ENCODE measurements at regions not wholly inside any gene's neighbourhood (a gene's known extent, or its start where the extent isn't known, plus 50 kb on each side); places are given as distances from the start of the nearest gene placed in this dataset.

DNA sequence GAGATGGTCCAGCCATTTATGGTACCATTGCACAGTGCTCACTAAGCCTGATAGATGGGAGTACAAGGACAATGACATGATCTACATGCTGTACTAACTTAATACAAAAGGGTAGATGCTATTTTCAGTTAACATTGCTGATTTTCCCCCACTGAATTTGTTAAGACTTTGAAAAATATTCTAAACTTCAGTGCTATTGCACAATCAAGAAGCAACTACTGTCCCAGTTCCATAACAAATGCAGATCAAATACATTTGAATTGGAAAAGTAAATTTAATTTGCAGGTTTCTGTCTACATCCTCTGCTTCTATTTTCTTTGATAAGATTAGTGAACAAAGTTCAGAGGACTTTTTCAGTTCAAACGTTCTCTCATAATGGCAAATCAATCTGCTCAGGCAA, 366.8 kb upstream of the FGF13 start:
- H3K27ac ChIP-seq (ENCODE audit: low read length), result no peak overlapping the region
- no peak overlapping the region for H3K9ac ChIP-seq (ENCODE audit: low read length)

DNA sequence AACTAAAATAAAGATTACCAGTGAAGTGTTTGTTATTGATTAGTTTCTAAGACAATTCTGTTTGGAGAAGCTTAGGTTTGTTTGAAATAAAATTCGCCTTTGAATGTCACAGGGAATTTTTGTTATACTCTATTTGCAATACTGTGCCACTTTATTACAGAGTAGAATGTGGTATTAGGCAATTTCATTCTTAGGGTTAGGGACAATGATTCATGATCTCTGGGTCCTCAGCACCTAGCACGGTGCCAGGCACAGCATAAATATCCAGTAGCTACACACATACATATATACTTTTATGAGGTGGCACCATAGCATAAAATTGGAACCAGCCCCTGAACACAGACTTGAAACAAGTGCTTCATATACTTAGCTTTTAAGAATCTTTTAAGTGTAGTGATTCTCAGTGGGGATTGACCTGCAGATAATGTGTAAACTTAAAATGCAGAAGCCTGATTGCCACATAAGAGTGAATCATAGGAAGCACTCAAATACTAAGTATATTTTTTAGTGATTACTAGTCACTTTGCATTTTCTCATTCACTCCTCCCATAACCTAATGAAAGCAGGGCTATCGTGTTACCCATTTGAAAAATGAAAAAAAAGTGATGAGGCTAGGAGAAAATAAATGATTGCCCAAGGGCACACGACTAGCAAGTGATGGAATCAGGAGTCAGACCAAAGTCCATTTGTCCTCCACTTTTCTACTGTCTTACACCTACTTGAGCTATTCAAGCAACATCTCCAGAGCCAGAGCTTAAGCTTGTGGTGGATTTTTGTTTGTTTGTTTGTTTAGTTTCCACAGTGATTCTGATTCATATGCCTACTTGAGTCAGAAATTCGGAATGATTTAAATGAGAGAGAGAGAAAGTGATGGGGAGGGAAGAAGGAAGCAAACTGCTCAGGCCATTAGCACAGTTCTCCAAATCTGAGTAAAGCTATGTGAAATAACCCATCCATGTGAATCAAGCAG, 366.0 kb upstream of the FGF13 start:
- no peaks in the 10 kb centered on the region for H3K4me1 ChIP-seq (ENCODE audit: control insufficient read depth, low read depth, low read length)
- no peaks in the 10 kb centered on the region for H3K27me3 ChIP-seq (ENCODE audit: control insufficient read depth, insufficient read depth, low read length)
- H3K9me3 ChIP-seq (ENCODE audit: control insufficient read depth, low read depth, low read length), result no peaks in the 10 kb centered on the region
- H3K9ac ChIP-seq (ENCODE audit: low read length), result no peak overlapping the region
- H3K27ac ChIP-seq (ENCODE audit: low read length), result no peak overlapping the region
- no peaks in the 10 kb centered on the region for H3K36me3 ChIP-seq (ENCODE audit: control insufficient read depth, low read depth, low read length)
- H3K4me3 ChIP-seq (ENCODE audit: low read length), result no peak overlapping the region

More for the DNA sequence above, 366.8 kb upstream of the FGF13 start:
- no peak overlapping the region for H3K4me3 ChIP-seq (ENCODE audit: low read length)
- H3K4me1 ChIP-seq (ENCODE audit: control insufficient read depth, low read depth, low read length), result no peaks in the 10 kb centered on the region
- H3K27me3 ChIP-seq (ENCODE audit: control insufficient read depth, insufficient read depth, low read length), result no peaks in the 10 kb centered on the region
- no peaks in the 10 kb centered on the region for H3K36me3 ChIP-seq (ENCODE audit: control insufficient read depth, low read depth, low read length)
- H3K9me3 ChIP-seq (ENCODE audit: control insufficient read depth, low read depth, low read length), result no peaks in the 10 kb centered on the region

GRCh38 chrX:139063364-139063763, 351.8 kb upstream of the FGF13 start:
- peaks cover 33% of the 10 kb centered on the region for H3K9me3 ChIP-seq (ENCODE audit: control insufficient read depth, low read depth, low read length)
- no peak overlapping the region for H3K9ac ChIP-seq (ENCODE audit: low read length)
- H3K4me1 ChIP-seq (ENCODE audit: control insufficient read depth, low read depth, low read length), result no peaks in the 10 kb centered on the region
- no peaks in the 10 kb centered on the region for H3K27me3 ChIP-seq (ENCODE audit: control insufficient read depth, insufficient read depth, low read length)
- H3K4me3 ChIP-seq (ENCODE audit: low read length), result no peak overlapping the region
- H3K36me3 ChIP-seq (ENCODE audit: control insufficient read depth, low read depth, low read length), result no peaks in the 10 kb centered on the region
- H3K27ac ChIP-seq (ENCODE audit: low read length), result no peak overlapping the region

DNA sequence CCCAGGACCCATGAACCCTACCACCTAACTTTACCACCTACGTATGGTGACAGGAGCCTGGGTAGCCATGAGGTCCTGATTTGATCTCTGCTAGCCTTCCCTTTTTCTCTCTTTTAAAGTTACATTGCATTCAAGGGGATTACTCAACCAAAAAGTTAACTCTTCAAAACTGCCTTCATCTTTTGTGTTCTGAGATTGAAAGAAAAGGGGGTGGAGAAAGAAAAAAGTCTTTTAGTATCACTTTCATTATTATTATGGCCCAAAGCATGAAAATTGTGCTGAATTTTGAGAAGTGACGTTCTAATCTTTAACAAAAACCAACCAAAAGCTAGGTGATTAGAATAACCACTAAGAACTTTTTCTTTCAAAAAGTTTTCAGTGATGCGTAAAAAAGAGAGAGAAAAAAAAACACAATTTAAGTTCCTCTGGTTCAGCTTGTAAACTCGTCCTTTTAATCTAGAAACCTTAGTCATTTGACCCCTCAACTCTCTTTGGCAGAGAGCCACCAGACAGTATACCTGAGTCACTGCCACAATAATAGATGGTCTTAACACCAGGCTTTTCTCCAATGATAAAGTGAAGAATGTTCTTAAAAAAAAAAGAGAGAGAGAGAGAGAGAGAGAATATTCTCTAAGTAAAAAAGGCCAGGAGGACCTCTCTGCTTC, 347.4 kb upstream of the FGF13 start:
- no peaks in the 10 kb centered on the region for H3K4me1 ChIP-seq (ENCODE audit: control insufficient read depth, low read depth, low read length)
- peaks cover 53% of the 10 kb centered on the region for H3K9me3 ChIP-seq (ENCODE audit: control insufficient read depth, low read depth, low read length)
- H3K4me3 ChIP-seq (ENCODE audit: low read length), result no peak overlapping the region
- no peaks in the 10 kb centered on the region for H3K27me3 ChIP-seq (ENCODE audit: control insufficient read depth, insufficient read depth, low read length)
- H3K27ac ChIP-seq (ENCODE audit: low read length), result no peak overlapping the region
- H3K36me3 ChIP-seq (ENCODE audit: control insufficient read depth, low read depth, low read length), result no peaks in the 10 kb centered on the region
- no peak overlapping the region for H3K9ac ChIP-seq (ENCODE audit: low read length)

DNA sequence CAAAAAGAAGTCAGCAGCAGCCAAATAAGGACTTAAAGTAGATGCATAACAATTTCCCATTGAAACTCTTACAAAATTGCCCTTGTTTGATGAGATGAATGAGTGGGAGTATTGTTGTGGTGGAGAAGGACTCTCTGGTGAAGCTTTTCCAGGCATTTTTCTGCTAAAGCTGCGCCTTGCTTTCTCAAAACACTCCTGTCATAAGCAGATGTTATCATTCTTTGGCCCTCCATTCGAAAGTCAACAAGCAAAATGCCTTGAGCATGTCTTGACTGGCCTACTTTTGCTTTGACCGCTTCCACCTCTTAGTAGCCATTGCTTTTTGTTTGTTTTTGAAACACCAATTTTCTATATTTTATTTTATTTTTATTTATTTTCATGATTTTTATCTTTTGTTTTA, 340.9 kb upstream of the FGF13 start:
- peaks cover 18% of the 10 kb centered on the region for H3K9me3 ChIP-seq (ENCODE audit: control insufficient read depth, low read depth, low read length)
- H3K4me3 ChIP-seq (ENCODE audit: low read length), result no peak overlapping the region
- H3K4me1 ChIP-seq (ENCODE audit: control insufficient read depth, low read depth, low read length), result no peaks in the 10 kb centered on the region
- H3K27ac ChIP-seq (ENCODE audit: low read length), result no peak overlapping the region
- H3K9ac ChIP-seq (ENCODE audit: low read length), result no peak overlapping the region
- H3K36me3 ChIP-seq (ENCODE audit: control insufficient read depth, low read depth, low read length), result no peaks in the 10 kb centered on the region
- H3K27me3 ChIP-seq (ENCODE audit: control insufficient read depth, insufficient read depth, low read length), result no peaks in the 10 kb centered on the region

GRCh38 chrX:139049465-139049864, 337.9 kb upstream of the FGF13 start:
- Histone ChIP-seq H3K4me3 (ENCODE audit: low read length) (no peak overlapping the region), H3K27ac (ENCODE audit: low read length) (no peak overlapping the region), H3K27me3 (ENCODE audit: control insufficient read depth, insufficient read depth, low read length) (no peaks in the 10 kb centered on the region), H3K9ac (ENCODE audit: low read length) (no peak overlapping the region), H3K36me3 (ENCODE audit: control insufficient read depth, low read depth, low read length) (no peaks in the 10 kb centered on the region), H3K4me1 (ENCODE audit: control insufficient read depth, low read depth, low read length) (no peaks in the 10 kb centered on the region), H3K9me3 (ENCODE audit: control insufficient read depth, low read depth, low read length) (peaks cover 12% of the 10 kb centered on the region)

GRCh38 chrX:139044680-139045079, 333.2 kb upstream of the FGF13 start:
- no peak overlapping the region for H3K9ac ChIP-seq (ENCODE audit: low read length)
- H3K27ac ChIP-seq (ENCODE audit: low read length), result no peak overlapping the region
- H3K9me3 ChIP-seq (ENCODE audit: control insufficient read depth, low read depth, low read length), result peaks cover 15% of the 10 kb centered on the region
- H3K27me3 ChIP-seq (ENCODE audit: control insufficient read depth, insufficient read depth, low read length), result no peaks in the 10 kb centered on the region
- H3K4me3 ChIP-seq (ENCODE audit: low read length), result no peak overlapping the region
- H3K36me3 ChIP-seq (ENCODE audit: control insufficient read depth, low read depth, low read length), result no peaks in the 10 kb centered on the region
- no peaks in the 10 kb centered on the region for H3K4me1 ChIP-seq (ENCODE audit: control insufficient read depth, low read depth, low read length)

DNA sequence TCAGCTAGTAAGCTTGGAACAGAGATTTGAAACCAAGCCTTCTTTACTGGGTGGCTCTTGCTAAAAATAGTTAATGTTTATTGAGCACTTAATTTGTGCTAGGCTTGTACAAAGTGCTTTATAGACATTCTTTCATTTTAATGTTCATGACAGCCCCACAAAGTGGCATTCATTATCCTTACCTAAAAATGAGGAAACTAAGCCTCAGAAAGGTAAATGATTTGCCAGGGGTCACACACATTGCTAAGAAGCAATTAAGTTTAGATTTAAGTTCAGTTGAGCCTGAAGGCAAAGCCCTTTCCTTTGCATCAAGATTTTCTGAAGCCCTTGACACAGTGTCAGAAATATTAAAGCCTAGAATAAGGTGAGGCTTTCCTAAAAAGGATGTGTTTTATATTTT, 327.5 kb upstream of the FGF13 start:
- Histone ChIP-seq H3K9ac (ENCODE audit: low read length) (no peak overlapping the region), H3K36me3 (ENCODE audit: control insufficient read depth, low read depth, low read length) (no peaks in the 10 kb centered on the region), H3K4me1 (ENCODE audit: control insufficient read depth, low read depth, low read length) (no peaks in the 10 kb centered on the region), H3K9me3 (ENCODE audit: control insufficient read depth, low read depth, low read length) (peaks cover 8% of the 10 kb centered on the region), H3K27ac (ENCODE audit: low read length) (no peak overlapping the region), H3K27me3 (ENCODE audit: control insufficient read depth, insufficient read depth, low read length) (no peaks in the 10 kb centered on the region), H3K4me3 (ENCODE audit: low read length) (no peak overlapping the region)

DNA sequence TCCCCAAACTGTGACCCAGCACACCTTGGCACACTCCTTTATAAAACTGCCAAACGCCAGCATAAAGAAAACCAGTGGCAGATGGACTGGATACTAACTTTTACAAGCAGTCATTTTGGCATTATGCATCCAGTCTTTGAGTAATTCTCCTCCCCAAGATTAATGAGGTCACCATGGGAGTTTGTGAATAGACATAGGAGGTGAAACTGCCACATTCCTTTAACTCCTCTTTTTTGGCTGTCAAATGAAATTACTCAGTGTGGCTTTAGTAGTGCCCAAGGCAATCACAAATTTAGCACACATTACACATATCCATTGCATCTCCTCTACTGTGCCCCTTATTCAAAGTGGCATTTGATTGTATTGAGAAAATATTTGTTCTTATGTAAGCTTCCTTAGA, 315.3 kb upstream of the FGF13 start:
- Histone ChIP-seq H3K36me3 (ENCODE audit: control insufficient read depth, low read depth, low read length) (no peaks in the 10 kb centered on the region), H3K27ac (ENCODE audit: low read length) (no peak overlapping the region), H3K4me1 (ENCODE audit: control insufficient read depth, low read depth, low read length) (no peaks in the 10 kb centered on the region), H3K27me3 (ENCODE audit: control insufficient read depth, insufficient read depth, low read length) (no peaks in the 10 kb centered on the region), H3K4me3 (ENCODE audit: low read length) (no peak overlapping the region), H3K9me3 (ENCODE audit: control insufficient read depth, low read depth, low read length) (peaks cover 10% of the 10 kb centered on the region), H3K9ac (ENCODE audit: low read length) (no peak overlapping the region)

DNA sequence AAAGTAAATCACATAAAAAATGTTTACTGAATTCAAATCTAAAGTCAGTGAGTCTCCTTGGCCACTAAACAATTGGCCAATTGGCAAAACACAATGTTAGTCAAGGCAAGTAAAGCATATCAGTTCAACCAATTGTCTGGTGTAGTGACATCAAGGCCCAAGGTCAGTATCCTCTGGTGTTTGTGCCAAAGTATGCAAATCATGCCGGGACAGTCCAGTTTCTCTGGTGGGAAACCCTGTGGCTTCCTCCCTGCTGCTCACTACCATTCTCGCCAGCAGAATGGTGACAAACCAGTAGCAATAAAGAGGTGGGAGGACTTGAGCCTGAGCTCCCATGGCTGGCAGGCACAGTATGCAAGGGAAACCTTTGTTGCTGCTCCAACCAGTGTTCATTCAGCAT, 314.9 kb upstream of the FGF13 start:
- H3K4me3 ChIP-seq (ENCODE audit: low read length), result no peak overlapping the region
- H3K27me3 ChIP-seq (ENCODE audit: control insufficient read depth, insufficient read depth, low read length), result no peaks in the 10 kb centered on the region
- H3K27ac ChIP-seq (ENCODE audit: low read length), result no peak overlapping the region
- H3K36me3 ChIP-seq (ENCODE audit: control insufficient read depth, low read depth, low read length), result no peaks in the 10 kb centered on the region
- no peaks in the 10 kb centered on the region for H3K4me1 ChIP-seq (ENCODE audit: control insufficient read depth, low read depth, low read length)
- peaks cover 10% of the 10 kb centered on the region for H3K9me3 ChIP-seq (ENCODE audit: control insufficient read depth, low read depth, low read length)
- no peak overlapping the region for H3K9ac ChIP-seq (ENCODE audit: low read length)

DNA sequence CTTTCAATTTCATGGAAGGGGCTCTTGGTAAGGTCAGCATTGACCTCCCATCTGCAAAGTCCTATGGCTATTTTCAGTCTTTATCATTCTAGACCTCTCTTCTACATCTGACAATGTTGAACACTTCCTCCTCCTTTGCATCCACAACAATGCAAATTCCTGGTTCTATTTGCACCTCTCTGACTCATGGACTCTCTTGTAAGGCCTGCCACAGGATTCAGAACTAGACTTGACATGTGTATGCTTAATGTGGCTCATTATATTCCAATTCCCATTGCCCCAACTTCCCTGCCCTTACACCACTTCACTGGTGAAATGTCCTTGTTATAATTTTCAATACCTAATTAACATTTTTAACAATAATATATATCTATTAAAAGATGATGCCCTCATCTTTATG, 314.3 kb upstream of the FGF13 start:
- no peak overlapping the region for H3K9ac ChIP-seq (ENCODE audit: low read length)
- H3K4me3 ChIP-seq (ENCODE audit: low read length), result no peak overlapping the region
- no peaks in the 10 kb centered on the region for H3K4me1 ChIP-seq (ENCODE audit: control insufficient read depth, low read depth, low read length)
- no peaks in the 10 kb centered on the region for H3K36me3 ChIP-seq (ENCODE audit: control insufficient read depth, low read depth, low read length)
- peaks cover 9% of the 10 kb centered on the region for H3K9me3 ChIP-seq (ENCODE audit: control insufficient read depth, low read depth, low read length)
- no peaks in the 10 kb centered on the region for H3K27me3 ChIP-seq (ENCODE audit: control insufficient read depth, insufficient read depth, low read length)
- no peak overlapping the region for H3K27ac ChIP-seq (ENCODE audit: low read length)

GRCh38 chrX:139023531-139023930, 312.0 kb upstream of the FGF13 start:
- H3K9me3 ChIP-seq (ENCODE audit: control insufficient read depth, low read depth, low read length), result peaks cover 4% of the 10 kb centered on the region
- no peak overlapping the region for H3K4me3 ChIP-seq (ENCODE audit: low read length)
- no peaks in the 10 kb centered on the region for H3K36me3 ChIP-seq (ENCODE audit: control insufficient read depth, low read depth, low read length)
- H3K27ac ChIP-seq (ENCODE audit: low read length), result no peak overlapping the region
- H3K9ac ChIP-seq (ENCODE audit: low read length), result no peak overlapping the region
- H3K4me1 ChIP-seq (ENCODE audit: control insufficient read depth, low read depth, low read length), result no peaks in the 10 kb centered on the region
- H3K27me3 ChIP-seq (ENCODE audit: control insufficient read depth, insufficient read depth, low read length), result no peaks in the 10 kb centered on the region
